ENCODE measurements at regions not wholly inside any gene's neighbourhood (a gene's known extent, or its start where the extent isn't known, plus 50 kb on each side); places are given as distances from the start of the nearest gene placed in this dataset.

GRCh38 chr22:44588348-44588747 lies 90.3 kb upstream of the RTL6 start:
- Mint-ChIP-seq H3K9me3 (ENCODE audit: unreplicated experiment) (no peaks in the 10 kb centered on the region), H3K4me1 (ENCODE audit: unreplicated experiment) (no peaks in the 10 kb centered on the region), H3K27me3 (ENCODE audit: unreplicated experiment) (peaks cover 4% of the 10 kb centered on the region), H3K4me3 (ENCODE audit: unreplicated experiment) (no peak overlapping the region), H3K27ac (ENCODE audit: unreplicated experiment) (no peak overlapping the region), H3K36me3 (ENCODE audit: low read depth, unreplicated experiment) (no peaks in the 10 kb centered on the region)
- no peak for DNase-seq (ENCODE audit: low spot score)
- TF ChIP-seq CTCF (IDR thresholded peaks at IDR 0.05; ENCODE audit: unreplicated experiment), result no peak

- no peak for DNase-seq (ENCODE audit: low spot score)
- no peak overlapping the region for H3K27ac Mint-ChIP-seq (ENCODE audit: unreplicated experiment)
- TF ChIP-seq CTCF (IDR thresholded peaks at IDR 0.05; ENCODE audit: unreplicated experiment), result no peak
- H3K4me1 Mint-ChIP-seq (ENCODE audit: unreplicated experiment), result peaks cover 5% of the 10 kb centered on the region
- no peaks in the 10 kb centered on the region for H3K9me3 Mint-ChIP-seq (ENCODE audit: unreplicated experiment)
- H3K36me3 Mint-ChIP-seq (ENCODE audit: low read depth, unreplicated experiment), result no peaks in the 10 kb centered on the region
- H3K4me3 Mint-ChIP-seq (ENCODE audit: unreplicated experiment), result no peak overlapping the region
- H3K27me3 Mint-ChIP-seq (ENCODE audit: unreplicated experiment), result peaks cover 7% of the 10 kb centered on the region
Measured at GRCh38 chr22:44587737-44588310, 89.8 kb upstream of the RTL6 start.

- peaks cover 7% of the 10 kb centered on the region for H3K27me3 Mint-ChIP-seq (ENCODE audit: unreplicated experiment)
- DNase-seq (ENCODE audit: low spot score), result no peak
- H3K27ac Mint-ChIP-seq (ENCODE audit: unreplicated experiment), result no peak overlapping the region
- no peak overlapping the region for H3K4me3 Mint-ChIP-seq (ENCODE audit: unreplicated experiment)
- H3K36me3 Mint-ChIP-seq (ENCODE audit: low read depth, unreplicated experiment), result no peaks in the 10 kb centered on the region
- no peaks in the 10 kb centered on the region for H3K9me3 Mint-ChIP-seq (ENCODE audit: unreplicated experiment)
- no peak for TF ChIP-seq CTCF (IDR thresholded peaks at IDR 0.05; ENCODE audit: unreplicated experiment)
- H3K4me1 Mint-ChIP-seq (ENCODE audit: unreplicated experiment), result peaks cover 6% of the 10 kb centered on the region
Measured at GRCh38 chr22:44586999-44587736, 89.1 kb upstream of the RTL6 start.

- DNase-seq (ENCODE audit: low spot score), result no peak
- Mint-ChIP-seq H3K4me3 (ENCODE audit: unreplicated experiment) (no peak overlapping the region), H3K36me3 (ENCODE audit: low read depth, unreplicated experiment) (no peaks in the 10 kb centered on the region), H3K4me1 (ENCODE audit: unreplicated experiment) (peaks cover 6% of the 10 kb centered on the region), H3K27me3 (ENCODE audit: unreplicated experiment) (peaks cover 7% of the 10 kb centered on the region), H3K27ac (ENCODE audit: unreplicated experiment) (no peak overlapping the region), H3K9me3 (ENCODE audit: unreplicated experiment) (no peaks in the 10 kb centered on the region)
- TF ChIP-seq CTCF (IDR thresholded peaks at IDR 0.05; ENCODE audit: unreplicated experiment), result no peak
Measured at GRCh38 chr22:44586351-44586990, 88.4 kb upstream of the RTL6 start.
